ENCODE measurements at regions not wholly inside any gene's neighbourhood (a gene's known extent, or its start where the extent isn't known, plus 50 kb on each side); places are given as distances from the start of the nearest gene placed in this dataset.

DNA sequence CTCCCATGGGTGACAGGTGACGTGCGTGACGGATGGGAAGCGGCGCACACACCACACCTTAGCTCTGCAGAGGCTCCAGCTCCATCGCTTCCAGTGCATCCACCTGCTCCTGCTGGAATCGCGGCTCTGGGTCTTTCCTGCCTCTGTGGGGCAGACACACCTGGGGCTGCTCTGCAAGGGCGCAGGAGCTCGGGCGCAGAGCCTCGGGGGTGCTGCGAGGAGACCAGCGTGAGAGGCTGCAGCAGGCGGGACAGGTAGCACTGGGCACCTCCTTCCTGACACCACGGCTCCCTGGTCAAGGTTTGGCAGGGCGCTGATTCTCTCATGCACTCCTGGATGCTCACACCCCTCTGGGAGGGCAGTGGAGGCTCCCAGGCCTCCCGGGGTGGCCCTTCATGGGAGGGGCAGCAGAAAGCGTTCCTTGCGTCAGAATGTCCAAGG, 1494.3 kb downstream of the BRD1 start:
- TF ChIP-seq, protein P1, sequence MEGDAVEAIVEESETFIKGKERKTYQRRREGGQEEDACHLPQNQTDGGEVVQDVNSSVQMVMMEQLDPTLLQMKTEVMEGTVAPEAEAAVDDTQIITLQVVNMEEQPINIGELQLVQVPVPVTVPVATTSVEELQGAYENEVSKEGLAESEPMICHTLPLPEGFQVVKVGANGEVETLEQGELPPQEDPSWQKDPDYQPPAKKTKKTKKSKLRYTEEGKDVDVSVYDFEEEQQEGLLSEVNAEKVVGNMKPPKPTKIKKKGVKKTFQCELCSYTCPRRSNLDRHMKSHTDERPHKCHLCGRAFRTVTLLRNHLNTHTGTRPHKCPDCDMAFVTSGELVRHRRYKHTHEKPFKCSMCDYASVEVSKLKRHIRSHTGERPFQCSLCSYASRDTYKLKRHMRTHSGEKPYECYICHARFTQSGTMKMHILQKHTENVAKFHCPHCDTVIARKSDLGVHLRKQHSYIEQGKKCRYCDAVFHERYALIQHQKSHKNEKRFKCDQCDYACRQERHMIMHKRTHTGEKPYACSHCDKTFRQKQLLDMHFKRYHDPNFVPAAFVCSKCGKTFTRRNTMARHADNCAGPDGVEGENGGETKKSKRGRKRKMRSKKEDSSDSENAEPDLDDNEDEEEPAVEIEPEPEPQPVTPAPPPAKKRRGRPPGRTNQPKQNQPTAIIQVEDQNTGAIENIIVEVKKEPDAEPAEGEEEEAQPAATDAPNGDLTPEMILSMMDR (IDR thresholded peaks at IDR 0.05; ENCODE audit: low read depth, low read length, poor library complexity, severe bottlenecking) = no peak
- no peak for TF ChIP-seq EZH2phosphoT487 (IDR thresholded peaks at IDR 0.05; ENCODE audit: borderline replicate concordance, low read length)
